HepG2 (cell line): ENCODE measurements at regions not wholly inside any gene's neighbourhood (a gene's known extent, or its start where the extent isn't known, plus 50 kb on each side); places are given as distances from the start of the nearest gene placed in this dataset.

ENCODE experiments used
- CTCF ChIP-seq: sonication (generic); formaldehyde crosslinking; IDR thresholded peaks from 2 replicates; pipeline ENCODE4 v1.5.0; 2020; ENCODE audit warnings: mild to moderate bottlenecking, missing genetic modification reagents, moderate library complexity
- RXRA ChIP-seq: sonication (generic); formaldehyde crosslinking; IDR thresholded peaks from 2 replicates; pipeline ENCODE4 v1.5.1; 2020; ENCODE audit warnings: missing genetic modification reagents
- TAF1 ChIP-seq: sonication (generic); formaldehyde crosslinking; IDR thresholded peaks from 2 replicates; pipeline ENCODE4 v1.4.0; 2020; ENCODE audit warnings: missing genetic modification reagents

GRCh38 chr13:104086759-104087158, 1020.5 kb upstream of the SLC10A2 start:
- TF ChIP-seq TAF1 (CRISPR knock-in tag): no peak
- no peak for TF ChIP-seq RXRA
- no peak for TF ChIP-seq CTCF (CRISPR knock-in tag)
